ENCODE measurements at regions not wholly inside any gene's neighbourhood (a gene's known extent, or its start where the extent isn't known, plus 50 kb on each side); places are given as distances from the start of the nearest gene placed in this dataset.

DNA sequence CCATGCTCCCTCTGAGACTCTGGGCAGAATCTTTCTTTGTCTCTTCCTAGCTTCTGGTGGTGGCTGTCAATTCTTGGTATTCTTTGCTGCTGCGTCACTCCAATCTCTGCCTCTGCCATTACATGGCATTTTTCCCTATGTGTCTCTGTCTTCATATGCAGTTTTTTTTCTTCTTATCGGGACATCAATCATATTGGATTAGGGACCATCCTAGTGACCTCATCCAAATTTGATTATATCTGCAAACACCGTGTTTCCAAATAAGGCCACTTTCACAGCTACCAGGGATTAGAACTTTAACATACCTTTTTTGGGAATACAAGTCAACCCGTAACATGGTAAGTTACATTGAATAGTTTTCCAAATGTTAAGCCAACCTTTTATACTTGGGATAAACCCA, 358.2 kb upstream of the FRG2C start:
- TF ChIP-seq, protein P1, sequence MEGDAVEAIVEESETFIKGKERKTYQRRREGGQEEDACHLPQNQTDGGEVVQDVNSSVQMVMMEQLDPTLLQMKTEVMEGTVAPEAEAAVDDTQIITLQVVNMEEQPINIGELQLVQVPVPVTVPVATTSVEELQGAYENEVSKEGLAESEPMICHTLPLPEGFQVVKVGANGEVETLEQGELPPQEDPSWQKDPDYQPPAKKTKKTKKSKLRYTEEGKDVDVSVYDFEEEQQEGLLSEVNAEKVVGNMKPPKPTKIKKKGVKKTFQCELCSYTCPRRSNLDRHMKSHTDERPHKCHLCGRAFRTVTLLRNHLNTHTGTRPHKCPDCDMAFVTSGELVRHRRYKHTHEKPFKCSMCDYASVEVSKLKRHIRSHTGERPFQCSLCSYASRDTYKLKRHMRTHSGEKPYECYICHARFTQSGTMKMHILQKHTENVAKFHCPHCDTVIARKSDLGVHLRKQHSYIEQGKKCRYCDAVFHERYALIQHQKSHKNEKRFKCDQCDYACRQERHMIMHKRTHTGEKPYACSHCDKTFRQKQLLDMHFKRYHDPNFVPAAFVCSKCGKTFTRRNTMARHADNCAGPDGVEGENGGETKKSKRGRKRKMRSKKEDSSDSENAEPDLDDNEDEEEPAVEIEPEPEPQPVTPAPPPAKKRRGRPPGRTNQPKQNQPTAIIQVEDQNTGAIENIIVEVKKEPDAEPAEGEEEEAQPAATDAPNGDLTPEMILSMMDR (IDR thresholded peaks at IDR 0.05) = no peak
- TF ChIP-seq EP300 (IDR thresholded peaks at IDR 0.05) (no peak), POLR2A (IDR thresholded peaks at IDR 0.05) (no peak)
